OCI-LY7 (cell line): ENCODE measurements at regions not wholly inside any gene's neighbourhood (a gene's known extent, or its start where the extent isn't known, plus 50 kb on each side); places are given as distances from the start of the nearest gene placed in this dataset.

Experiments used
- EZH2phosphoT487 ChIP-seq: fragments of 200-600 bp; sonication (generic); IDR thresholded peaks from 2 replicates; pipeline ENCODE4 v1.6.1; 2018; ENCODE audit warnings: low read depth, borderline replicate concordance, mild to moderate bottlenecking, mixed run types, antibody characterized with exemption, low read length, moderate library complexity, mixed read lengths
- TF ChIP-seq, protein P1 (sequence below): fragments of 200-600 bp; sonication (generic); conservative IDR thresholded peaks from 2 replicates; pipeline ENCODE4 v1.5.1; 2014; ENCODE audit warnings: mild to moderate bottlenecking, antibody characterized with exemption, low read length, moderate library complexity, mixed read lengths

- TF ChIP-seq, protein P1, sequence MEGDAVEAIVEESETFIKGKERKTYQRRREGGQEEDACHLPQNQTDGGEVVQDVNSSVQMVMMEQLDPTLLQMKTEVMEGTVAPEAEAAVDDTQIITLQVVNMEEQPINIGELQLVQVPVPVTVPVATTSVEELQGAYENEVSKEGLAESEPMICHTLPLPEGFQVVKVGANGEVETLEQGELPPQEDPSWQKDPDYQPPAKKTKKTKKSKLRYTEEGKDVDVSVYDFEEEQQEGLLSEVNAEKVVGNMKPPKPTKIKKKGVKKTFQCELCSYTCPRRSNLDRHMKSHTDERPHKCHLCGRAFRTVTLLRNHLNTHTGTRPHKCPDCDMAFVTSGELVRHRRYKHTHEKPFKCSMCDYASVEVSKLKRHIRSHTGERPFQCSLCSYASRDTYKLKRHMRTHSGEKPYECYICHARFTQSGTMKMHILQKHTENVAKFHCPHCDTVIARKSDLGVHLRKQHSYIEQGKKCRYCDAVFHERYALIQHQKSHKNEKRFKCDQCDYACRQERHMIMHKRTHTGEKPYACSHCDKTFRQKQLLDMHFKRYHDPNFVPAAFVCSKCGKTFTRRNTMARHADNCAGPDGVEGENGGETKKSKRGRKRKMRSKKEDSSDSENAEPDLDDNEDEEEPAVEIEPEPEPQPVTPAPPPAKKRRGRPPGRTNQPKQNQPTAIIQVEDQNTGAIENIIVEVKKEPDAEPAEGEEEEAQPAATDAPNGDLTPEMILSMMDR = no peak
- no peak for TF ChIP-seq EZH2phosphoT487
Measured at GRCh38 chr18:66110607-66111006, 359.8 kb downstream of the CDH7 start.
